SK-N-SH (cell line): ENCODE measurements at regions not wholly inside any gene's neighbourhood (a gene's known extent, or its start where the extent isn't known, plus 50 kb on each side); places are given as distances from the start of the nearest gene placed in this dataset.

ENCODE experiments used
- CTCF ChIA-PET: fragments of 300-600, 350-600 bp; formaldehyde crosslinking; extraction: SDS; loops from one replicate; lab custom pipeline; 2021; lab: Yijun Ruan, JAX
- POLR2A ChIA-PET: fragments of 350-600 bp; sonication (Branson Sonifier 250); formaldehyde crosslinking; extraction: SDS; loops from one replicate; lab custom pipeline; 2020; ENCODE audit warnings: antibody characterized with exemption, inconsistent platforms; lab: Yijun Ruan, JAX
- DNase-seq: peaks from one replicate; pipeline ENCODE4 v3.0.0; 2012
- H2AFZ ChIP-seq: fragments of 200-600 bp; sonication (generic); 2 replicates; pipeline ENCODE4 v1.8.1; 2016; ENCODE audit warnings: antibody characterized with exemption, mild to moderate bottlenecking, low read depth
- H3F3A ChIP-seq: fragments of 200-600 bp; sonication (generic); replicated peaks from 2 replicates; pipeline ENCODE3; 2016; ENCODE audit warnings: antibody characterized with exemption, mild to moderate bottlenecking; ENCODE audit not compliant: insufficient read depth
- H3K27ac ChIP-seq, 2 experiments: fragments of 200-500 bp in 1 of 2; fragments of 200-600 bp in 1 of 2; sonication (Bioruptor generic) in 1 of 2; sonication (generic), shearing (Covaris generic) in 1 of 2; 2 replicates each; pipeline versions ENCODE4 v1.5.1 to v1.6.1; 2014 to 2016; ENCODE audit warnings: low read depth in 2 of 2, inconsistent platforms in 1 of 2, low read length in 1 of 2, mild to moderate bottlenecking in 1 of 2, mixed read lengths in 1 of 2
- H3K27me3 ChIP-seq: fragments of 200-600 bp; sonication (generic), shearing (Covaris generic); 2 replicates; pipeline ENCODE4 v1.6.1; 2016; ENCODE audit warnings: mixed run types; ENCODE audit not compliant: insufficient read depth
- H3K36me3 ChIP-seq, 2 experiments: fragments of 200-500 bp in 1 of 2; fragments of 200-600 bp in 1 of 2; sonication (Bioruptor generic) in 1 of 2; sonication (generic) in 1 of 2; replicated peaks in 1 of 2; 2 replicates each; pipeline versions ENCODE3 to v1.5.1; 2014 to 2016; ENCODE audit warnings: low read length in 1 of 2, mild to moderate bottlenecking in 1 of 2; ENCODE audit not compliant: insufficient read depth in 2 of 2, control insufficient read depth in 1 of 2
- H3K4me1 ChIP-seq, 2 experiments: fragments of 200-500 bp in 1 of 2; fragments of 200-600 bp in 1 of 2; sonication (Bioruptor generic) in 1 of 2; sonication (generic), shearing (Covaris generic) in 1 of 2; 2 replicates each; pipeline versions ENCODE4 v1.5.1 to v1.6.1; 2014 to 2016; ENCODE audit warnings: low read depth in 1 of 2, low read length in 1 of 2, mixed run types in 1 of 2; ENCODE audit not compliant: insufficient read depth in 2 of 2, control insufficient read depth in 1 of 2
- H3K4me2 ChIP-seq: fragments of 200-600 bp; sonication (generic), shearing (Covaris generic); 2 replicates; pipeline ENCODE4 v1.6.1; 2017; ENCODE audit warnings: mixed run types
- H3K4me3 ChIP-seq, 2 experiments: fragments of 200-500 bp in 1 of 2; fragments of 200-600 bp in 1 of 2; sonication (Bioruptor generic) in 1 of 2; sonication (generic), shearing (Covaris generic) in 1 of 2; 2 replicates each; pipeline versions ENCODE4 v1.5.1 to v1.8.1; 2014 to 2016; ENCODE audit warnings: low read depth in 2 of 2, inconsistent platforms in 1 of 2, low read length in 1 of 2, mild to moderate bottlenecking in 1 of 2, mixed read lengths in 1 of 2, moderate library complexity in 1 of 2
- H3K79me2 ChIP-seq: fragments of 200-600 bp; sonication (generic); 2 replicates; pipeline ENCODE4 v1.8.1; 2017; ENCODE audit warnings: mild to moderate bottlenecking; ENCODE audit not compliant: insufficient read depth
- H3K9ac ChIP-seq: fragments of 200-600 bp; sonication (generic); 2 replicates; pipeline ENCODE4 v1.6.1; 2017; ENCODE audit warnings: mixed run types
- H3K9me2 ChIP-seq: fragments of 200-600 bp; sonication (generic); 2 replicates; pipeline ENCODE4 v1.6.1; 2017; ENCODE audit warnings: mixed run types
- H3K9me3 ChIP-seq: fragments of 200-600 bp; sonication (generic); 2 replicates; pipeline ENCODE4 v1.6.1; 2017; ENCODE audit warnings: mixed run types, mild to moderate bottlenecking, moderate library complexity
- H4K20me1 ChIP-seq: fragments of 200-600 bp; sonication (generic); 2 replicates; pipeline ENCODE4 v1.6.1; 2017; ENCODE audit warnings: mild to moderate bottlenecking, mixed run types; ENCODE audit not compliant: insufficient read depth
- CHD2 ChIP-seq: fragments of 150-350 bp; IDR thresholded peaks from 2 replicates; pipeline ENCODE4 v1.6.1; 2018; ENCODE audit warnings: low read length; ENCODE audit not compliant: partially characterized antibody
- CTCF ChIP-seq: fragments of 200-600 bp; sonication (generic); IDR thresholded peaks from 2 replicates; pipeline ENCODE4 v1.6.1; 2017; ENCODE audit warnings: antibody characterized with exemption, mild to moderate bottlenecking, moderate library complexity
- ELF1 ChIP-seq: IDR thresholded peaks from 2 replicates; pipeline ENCODE4 v1.4.0; 2012
- EP300 ChIP-seq, 2 experiments: IDR thresholded peaks; 2 replicates each; pipeline versions ENCODE4 v1.4.0 to v1.6.1; 2012; ENCODE audit warnings: borderline replicate concordance in 1 of 2, low read depth in 1 of 2, low read length in 1 of 2
- FOSL2 ChIP-seq: IDR thresholded peaks from 2 replicates; pipeline ENCODE4 v1.4.0; 2012; ENCODE audit warnings: low read depth, mild to moderate bottlenecking, moderate library complexity, borderline replicate concordance
- FOXM1 ChIP-seq: IDR thresholded peaks from 2 replicates; pipeline ENCODE4 v1.4.0; 2012; ENCODE audit warnings: low read depth, mild to moderate bottlenecking
- GABPA ChIP-seq: IDR thresholded peaks from 2 replicates; pipeline ENCODE4 v1.4.0; 2012; ENCODE audit warnings: low read depth, mild to moderate bottlenecking
- JUND ChIP-seq: IDR thresholded peaks from 2 replicates; pipeline ENCODE4 v1.4.0; 2012
- MEF2A ChIP-seq: IDR thresholded peaks from 2 replicates; pipeline ENCODE4 v1.4.0; 2012; ENCODE audit warnings: low read depth, borderline replicate concordance
- PBX3 ChIP-seq: IDR thresholded peaks from 2 replicates; pipeline ENCODE4; 2012
- POLR2AphosphoS5 ChIP-seq: IDR thresholded peaks from 2 replicates; pipeline ENCODE4 v1.6.1; 2012; ENCODE audit warnings: low read depth, low read length
- RFX5 ChIP-seq: IDR thresholded peaks from 2 replicates; pipeline ENCODE4 v1.6.1; 2012; ENCODE audit warnings: mild to moderate bottlenecking, improper control_type of control experiment, low read length
- TAF1 ChIP-seq: IDR thresholded peaks from 2 replicates; pipeline ENCODE4 v1.6.1; 2012; ENCODE audit warnings: low read depth, mild to moderate bottlenecking, low read length, moderate library complexity, borderline replicate concordance
- USF1 ChIP-seq: IDR thresholded peaks from 2 replicates; pipeline ENCODE4 v1.4.0; 2012; ENCODE audit warnings: low read depth, borderline replicate concordance
- USF2 ChIP-seq: fragments of 150-350 bp; IDR thresholded peaks from 2 replicates; pipeline ENCODE4 v1.6.1; 2017; ENCODE audit warnings: antibody characterized with exemption, low read length, low read depth, borderline replicate concordance
- YY1 ChIP-seq: IDR thresholded peaks from 2 replicates; pipeline ENCODE4 v1.4.0; 2012; ENCODE audit warnings: low read depth, mild to moderate bottlenecking
- WGBS: methylation state at CpG from one replicate; pipeline ENCODE4 v1.1.6; 2017; ENCODE audit warnings: low lambda C conversion rate; 5-methylcytosine and 5-hydroxymethylcytosine counted together

- no peak for TF ChIP-seq TAF1
- no peak for TF ChIP-seq PBX3
- no peak for TF ChIP-seq JUND
- TF ChIP-seq MEF2A = no peak
- no peak for TF ChIP-seq ELF1
- no peak for TF ChIP-seq YY1
- no peak for TF ChIP-seq USF2
- no peak for TF ChIP-seq RFX5
- no peak for TF ChIP-seq FOXM1
- TF ChIP-seq FOSL2 = no peak
- TF ChIP-seq CTCF = no peak
- no peak for TF ChIP-seq USF1
- no peak for TF ChIP-seq EP300 (IDR thresholded peaks at IDR 0.05; ENCODE audit: borderline replicate concordance in 1 of 2, low read depth in 1 of 2, low read length in 1 of 2)
- no peak for TF ChIP-seq GABPA
- TF ChIP-seq CHD2 = no peak
- TF ChIP-seq POLR2AphosphoS5 = no peak
- Histone ChIP-seq H3K4me1 (no peaks in the 10 kb centered on the region), H3K9ac (no peak overlapping the region), H3K27me3 (0 out of 2 replicates have a peak, but pooled peaks cover 3% of the 10 kb centered on the region), H3K4me2 (no peak overlapping the region), H3K9me3 (no peaks in the 10 kb centered on the region), H3K9me2 (no peaks in the 10 kb centered on the region), H4K20me1 (no peaks in the 10 kb centered on the region), H3K79me2 (no peaks in the 10 kb centered on the region), H2AFZ (no peak overlapping the region), H3K27ac (no peak overlapping the region), H3K4me3 (no peak overlapping the region), H3F3A (no peaks in the 10 kb centered on the region), H3K36me3 (no peaks in the 10 kb centered on the region)
- ChIA-PET CTCF (interaction anchor here (0.6 kb wide), 1 partner anchor 131 kb away, joined by 3 read pairs; no protein-coding TSS in a partner anchor), POLR2A (no interaction called here)
- no peak for DNase-seq
- WGBS = 35% methylated on average over 5 of the region's 5 CpGs
Observed at GRCh38 chr18:10258836-10259474, 195.5 kb upstream of the APCDD1 start.
